ENCODE measurements at regions not wholly inside any gene's neighbourhood (a gene's known extent, or its start where the extent isn't known, plus 50 kb on each side); places are given as distances from the start of the nearest gene placed in this dataset.
A peak's percentile ranks its signal among the peaks of the same experiment; 100 is the strongest.
"Not testable (repeated sequence)": the region's sequence is repeated elsewhere in the genome, so short reads cannot be mapped to it uniquely, and the experiment has no call there.

DNA sequence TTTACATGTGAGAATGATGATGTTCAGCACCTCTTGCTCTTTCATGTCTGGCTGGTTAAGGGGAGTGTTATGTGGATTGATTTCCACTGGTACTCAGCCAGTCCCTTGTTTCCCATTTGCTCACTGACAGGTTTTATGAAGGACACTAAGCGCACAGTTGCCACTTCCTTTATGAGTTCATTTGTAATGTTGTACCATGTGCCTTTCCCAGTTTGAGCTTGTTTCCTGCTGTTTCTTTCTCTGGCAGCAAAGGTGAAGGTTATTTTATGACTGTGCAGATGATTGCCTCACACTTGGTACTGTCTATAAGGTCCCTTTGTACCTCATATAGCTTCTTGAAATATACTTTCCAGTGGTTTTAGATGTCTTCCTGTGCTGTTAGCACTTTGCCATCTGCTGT is 1700.5 kb upstream of the TMEFF2 start:
- DNase-seq = no peak

DNA sequence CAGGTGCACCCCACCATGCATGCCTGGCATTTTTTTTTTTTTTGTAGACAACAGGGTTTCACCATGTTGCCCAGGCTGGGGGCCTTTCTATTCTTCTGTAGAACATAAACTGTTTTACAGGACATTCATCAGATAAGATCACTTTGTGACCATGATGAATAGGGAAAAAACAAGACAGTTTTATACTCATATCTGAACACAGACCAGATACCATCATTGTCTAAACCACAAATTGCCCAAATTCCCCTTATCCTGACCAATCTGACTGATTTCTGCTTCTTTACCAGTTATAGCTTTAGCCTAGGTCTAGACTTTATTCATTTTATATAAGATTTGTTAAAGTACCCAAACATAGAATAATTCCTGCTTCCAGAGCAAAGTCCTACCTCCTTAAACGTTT is 1699.3 kb upstream of the TMEFF2 start:
- DNase-seq = no peak

DNA sequence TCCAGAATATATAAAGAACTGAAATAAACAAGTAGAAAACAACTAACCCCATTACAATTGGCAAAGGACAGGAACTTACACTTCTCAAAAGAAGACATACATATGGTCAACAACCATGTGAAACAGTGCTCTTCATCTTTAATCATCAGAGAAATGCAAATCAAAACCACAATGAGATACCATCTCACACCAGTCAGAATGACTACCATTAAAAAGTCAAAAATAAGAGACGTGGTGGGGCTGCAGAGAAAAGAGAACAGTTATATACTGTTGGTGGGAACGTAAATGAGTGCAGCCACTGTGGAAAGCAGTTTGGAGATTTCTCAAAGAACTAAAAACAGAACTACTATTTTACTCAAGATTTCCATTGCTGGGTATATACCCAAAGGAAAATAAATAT is 1696.3 kb upstream of the TMEFF2 start:
- DNase-seq = no peak

DNA sequence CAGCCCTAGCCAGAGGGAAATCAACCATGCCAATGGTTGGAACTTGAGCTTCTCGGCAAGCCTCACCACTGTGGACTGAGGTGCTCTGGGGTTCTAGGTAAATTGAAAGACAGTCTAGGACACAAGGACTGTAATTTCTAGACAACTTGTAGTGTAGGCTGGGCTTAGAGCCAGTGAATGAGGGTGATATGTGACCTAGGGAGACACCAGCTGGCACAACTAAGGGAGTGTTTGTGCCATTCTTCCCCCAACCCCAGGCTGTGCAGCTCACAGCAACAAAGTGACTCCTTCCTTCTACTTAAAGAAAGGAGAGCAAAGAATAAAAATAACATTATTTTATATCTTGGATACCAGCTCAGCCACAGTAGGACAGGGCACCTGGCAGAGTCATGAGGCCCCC is 1690.7 kb upstream of the TMEFF2 start:
- no peak for DNase-seq

DNA sequence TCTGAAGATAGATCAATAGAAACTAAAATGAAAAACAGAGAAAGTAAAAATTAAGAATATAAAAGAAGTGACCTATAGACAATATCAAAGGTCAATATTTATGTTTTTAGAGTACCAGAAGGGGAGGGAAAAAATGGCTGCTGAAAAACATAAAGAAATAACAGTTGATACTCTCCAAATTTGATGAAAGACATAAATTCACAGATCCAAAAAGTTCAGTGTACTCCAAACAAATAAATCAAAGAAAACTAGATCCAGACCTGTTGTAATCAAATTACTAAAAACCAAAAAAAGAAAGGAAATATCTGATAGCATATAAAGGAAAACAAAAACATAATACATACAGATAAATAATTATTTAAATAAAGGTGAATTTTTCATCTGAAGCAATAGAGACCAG is 1689.1 kb upstream of the TMEFF2 start:
- no peak for DNase-seq

DNA sequence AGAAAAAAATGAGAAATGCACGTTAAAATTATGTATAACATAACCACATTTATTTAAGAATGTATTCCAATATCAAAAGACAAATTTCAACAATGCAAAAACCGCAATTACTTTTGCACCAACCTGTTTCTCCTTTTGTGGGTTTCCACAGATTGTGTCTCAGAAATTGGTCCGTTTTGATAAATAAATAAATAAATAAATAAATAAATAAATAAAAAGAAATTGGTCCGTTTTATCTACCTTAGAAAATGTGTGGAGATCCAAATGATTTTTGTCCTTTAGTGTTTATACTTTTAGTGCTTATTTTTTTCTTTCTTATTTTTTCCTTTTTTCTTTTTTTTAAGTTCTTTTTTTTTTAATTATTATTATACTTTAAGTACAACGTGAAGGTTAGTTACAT is 1682.2 kb upstream of the TMEFF2 start:
- DNase-seq = no peak

DNA sequence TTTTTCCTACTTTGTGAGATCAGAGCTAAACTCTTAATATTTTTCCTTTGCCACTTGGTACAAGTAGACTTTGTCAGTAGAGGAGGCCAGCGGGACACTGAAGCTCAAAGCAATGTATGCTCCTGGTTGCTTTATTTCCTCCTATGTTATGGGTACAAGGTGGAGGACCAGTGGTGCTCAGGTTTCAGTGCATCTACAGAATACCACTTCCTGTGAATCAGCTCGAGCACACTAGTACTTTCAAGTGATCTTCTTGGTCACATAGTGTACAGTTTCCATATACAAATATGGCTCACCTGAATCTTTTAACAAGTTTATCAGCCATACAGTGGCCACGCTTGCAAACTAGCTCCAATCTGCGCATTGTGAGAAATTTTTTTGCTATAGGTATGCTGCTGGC is 1674.8 kb upstream of the TMEFF2 start:
- DNase-seq = no peak

DNA sequence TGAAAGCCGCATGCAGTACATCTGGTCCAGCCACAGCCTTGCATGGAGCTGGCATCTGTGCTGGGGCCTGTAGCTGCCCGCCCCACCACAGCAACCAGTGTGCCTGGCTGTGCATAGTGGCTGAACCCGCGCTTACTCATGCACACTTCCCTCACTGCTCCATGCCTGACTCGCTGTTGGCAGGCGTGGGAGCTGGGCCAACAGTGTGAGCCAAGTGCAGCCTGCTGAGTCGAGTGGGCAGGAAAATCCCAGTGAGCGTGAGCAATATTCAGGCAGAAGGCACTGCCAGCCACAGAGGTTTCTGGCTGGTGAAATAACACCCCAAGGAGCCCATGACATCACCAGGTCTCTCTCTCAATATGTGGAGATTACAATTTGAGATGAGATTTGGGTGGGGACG is 1674.1 kb upstream of the TMEFF2 start:
- DNase-seq = no peak

DNA sequence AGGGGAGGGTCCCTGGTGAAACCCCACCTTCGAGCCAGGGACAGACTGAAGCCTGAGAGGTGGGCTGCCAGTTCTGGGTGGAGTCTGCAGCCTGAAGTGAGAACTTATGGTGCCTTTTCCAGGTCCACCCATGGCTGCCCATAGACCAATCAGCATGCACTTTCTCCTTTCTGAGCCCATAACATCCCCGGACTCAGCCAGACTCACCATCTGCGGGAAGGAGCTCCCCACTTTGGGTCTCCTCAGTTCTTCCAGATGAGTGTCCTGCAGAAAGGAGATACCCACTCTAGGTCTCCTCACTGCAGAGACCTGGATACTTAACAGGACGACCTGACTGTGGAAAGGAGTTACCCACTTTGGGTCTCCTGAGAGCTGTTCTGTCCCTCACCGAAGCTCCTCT is 1673.4 kb upstream of the TMEFF2 start:
- no peak for DNase-seq

DNA sequence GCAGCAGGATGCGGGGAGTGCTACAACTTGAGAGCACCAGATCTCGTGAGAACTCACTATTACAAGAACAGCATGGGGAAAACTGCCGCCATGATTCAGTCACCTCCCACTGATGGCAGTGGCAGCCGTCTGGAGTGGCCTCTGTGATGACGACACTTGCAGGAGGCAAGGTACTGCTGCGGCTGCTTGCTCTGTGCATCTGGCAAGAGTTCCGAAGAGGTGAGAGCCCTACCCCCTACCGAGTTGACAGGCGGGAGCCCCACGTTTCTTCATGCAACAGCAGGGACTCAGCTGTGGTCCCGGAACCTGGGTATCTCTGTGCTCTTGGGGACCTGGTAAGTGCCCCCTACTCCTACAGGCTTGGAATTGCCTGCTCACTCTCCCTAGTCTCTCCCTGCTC is 1672.7 kb upstream of the TMEFF2 start:
- no peak for DNase-seq

DNA sequence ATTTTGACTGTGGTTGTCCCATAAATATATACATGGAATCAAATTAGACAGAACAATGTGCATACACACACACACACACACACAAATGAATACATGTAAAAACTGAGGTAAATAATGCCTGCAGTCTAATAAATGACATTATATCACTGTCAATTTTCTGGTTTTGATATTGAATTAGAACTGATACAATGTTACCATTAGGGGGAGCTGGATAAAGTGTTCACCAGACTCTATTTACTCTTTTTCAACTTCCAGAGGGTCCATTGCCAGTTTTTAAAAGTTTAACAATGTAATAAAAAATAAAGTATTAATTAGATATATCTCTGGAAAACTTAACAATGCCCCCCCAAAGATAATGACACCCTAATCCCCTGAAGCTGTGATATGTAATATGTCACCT is 1666.8 kb upstream of the TMEFF2 start:
- no peak for DNase-seq

DNA sequence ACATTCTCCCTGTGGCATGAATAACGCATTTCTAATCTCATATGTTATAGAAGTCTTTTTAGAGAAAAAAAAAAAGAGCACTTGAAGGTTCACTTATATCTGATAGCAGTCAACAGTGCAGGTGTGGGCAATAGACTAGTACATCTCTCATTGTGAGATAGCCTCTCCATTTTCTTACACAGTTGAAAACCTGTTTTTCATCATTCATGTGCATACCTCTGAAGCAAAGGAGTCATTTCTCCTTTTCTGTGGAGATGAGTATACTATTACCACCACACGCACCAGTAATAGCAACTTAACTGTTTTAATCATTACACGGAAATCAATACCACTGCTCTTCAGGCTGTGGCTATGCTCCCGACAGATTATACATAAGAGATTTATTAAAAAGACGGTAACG is 1653.3 kb upstream of the TMEFF2 start:
- DNase-seq = no peak

DNA sequence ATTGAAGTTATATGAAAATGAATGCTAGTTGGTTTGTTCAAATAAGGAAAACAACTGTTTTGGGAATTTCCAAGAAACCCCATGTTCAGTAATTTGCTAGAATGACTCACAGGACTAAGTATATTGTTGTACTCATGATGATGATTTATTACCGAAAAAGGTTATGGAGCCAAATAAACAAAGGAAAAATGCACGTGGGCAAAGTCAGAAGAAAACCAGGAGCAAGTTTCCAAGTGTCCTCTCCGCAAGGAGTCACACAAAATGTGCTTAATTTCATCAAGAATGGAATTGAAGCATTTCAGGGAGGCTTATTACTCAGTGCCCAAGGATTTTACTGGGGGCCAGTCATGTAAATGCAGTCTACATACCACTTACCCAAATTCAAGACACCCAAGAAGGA is 1652.4 kb upstream of the TMEFF2 start:
- peak; percentile 46 for DNase-seq

DNA sequence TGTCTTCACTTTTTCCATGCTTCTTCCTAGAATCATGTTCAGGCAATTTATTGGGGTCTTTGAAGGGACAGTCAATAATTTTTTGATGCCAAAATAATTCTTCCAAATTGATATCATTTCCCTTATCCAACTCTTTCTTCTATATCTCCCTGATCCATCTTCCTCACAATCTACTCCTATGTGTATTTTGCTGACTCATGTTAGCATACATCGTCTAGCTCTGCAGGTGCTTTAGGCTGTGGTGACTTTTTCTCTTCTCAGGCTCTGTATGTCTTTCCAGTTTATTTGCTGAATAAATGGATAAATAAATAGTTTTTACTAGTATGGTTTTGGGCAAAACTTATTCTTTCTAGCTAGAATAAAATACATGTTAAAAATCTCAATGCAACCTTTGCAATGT is 1650.9 kb upstream of the TMEFF2 start:
- no peak for DNase-seq

DNA sequence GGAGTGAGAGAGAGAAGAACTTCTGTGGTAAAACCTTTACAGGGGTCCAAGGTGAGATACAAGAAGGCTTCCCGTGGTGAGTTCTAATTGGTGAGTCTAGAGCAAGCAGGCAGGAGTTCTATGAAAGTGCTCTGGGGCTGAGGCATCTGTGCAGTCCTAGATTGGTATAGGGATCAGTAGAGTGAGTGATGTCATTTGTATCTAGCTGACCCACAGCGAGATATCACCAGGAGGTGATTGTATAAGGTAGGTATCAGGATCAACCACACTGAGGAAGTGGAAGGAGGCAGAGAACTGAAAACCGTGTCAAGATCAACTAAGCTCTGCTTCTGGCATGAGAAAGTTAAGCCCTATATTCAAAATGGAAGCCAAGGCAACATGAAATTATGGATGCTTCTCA is 1648.9 kb upstream of the TMEFF2 start:
- DNase-seq = no peak

DNA sequence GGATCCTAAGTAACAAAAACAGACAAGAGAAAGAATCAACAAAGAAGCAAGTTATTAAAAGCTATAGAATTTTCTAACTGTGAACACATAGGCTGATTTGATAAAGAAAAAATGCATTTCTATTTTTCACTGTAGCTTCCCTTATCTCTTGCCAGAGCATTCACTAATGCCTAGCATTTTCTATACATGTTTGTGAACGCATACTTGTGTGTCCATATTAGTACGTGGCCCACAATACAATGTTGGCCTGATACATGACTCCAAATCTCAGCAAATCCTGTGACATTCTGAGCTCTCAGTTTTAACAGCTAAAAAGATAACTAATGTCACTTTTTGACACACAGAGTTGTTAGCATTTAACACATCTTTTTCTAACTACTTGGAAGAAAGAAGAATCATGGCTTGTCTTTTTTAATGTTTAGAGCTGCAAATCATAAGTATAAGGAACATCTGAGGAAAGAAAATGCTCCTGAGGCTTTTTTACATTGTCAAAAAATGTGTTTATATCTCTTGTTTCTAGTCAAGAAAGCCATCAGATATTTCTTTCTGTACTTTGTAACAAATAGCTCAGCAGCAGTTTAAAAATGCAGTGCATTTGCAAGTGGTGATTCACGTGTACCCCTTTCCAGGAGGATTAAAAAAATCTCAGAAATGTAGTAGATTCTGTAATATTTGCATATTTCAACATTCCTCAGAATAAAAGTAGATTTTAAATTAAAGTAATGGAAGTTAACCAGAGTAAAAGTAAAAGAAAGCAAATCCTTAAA is 1646.8 kb upstream of the TMEFF2 start:
- peak; percentile 82 for DNase-seq

DNA sequence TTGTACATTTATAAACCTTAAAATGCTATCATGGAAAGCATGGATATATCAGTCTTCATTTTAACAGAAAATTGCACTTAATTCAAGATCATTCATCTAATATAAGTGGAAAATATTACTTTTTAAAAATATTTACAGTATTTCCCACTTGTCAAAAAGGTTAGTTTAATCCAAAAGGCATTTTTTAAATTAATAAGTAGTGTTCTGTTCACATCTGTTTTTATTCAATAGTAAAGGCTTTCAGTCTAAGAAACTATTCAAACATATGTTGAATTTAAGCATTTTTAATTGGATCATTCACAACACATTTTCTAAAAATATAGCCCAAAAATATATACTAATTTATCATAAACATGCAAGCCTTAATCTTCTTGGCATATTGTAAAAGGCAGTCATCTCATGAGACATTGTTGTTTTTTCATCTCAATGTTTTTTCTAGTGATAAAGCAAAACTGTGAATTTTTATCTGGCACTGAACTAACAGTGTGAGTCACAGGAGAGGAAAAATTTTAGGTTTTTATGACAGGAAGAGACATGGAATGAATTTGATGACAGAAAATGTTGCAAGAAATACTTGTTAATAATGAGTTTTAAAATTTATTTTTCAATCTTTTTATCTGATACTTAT is 1642.5 kb upstream of the TMEFF2 start:
- DNase-seq = peak; percentile 66

DNA sequence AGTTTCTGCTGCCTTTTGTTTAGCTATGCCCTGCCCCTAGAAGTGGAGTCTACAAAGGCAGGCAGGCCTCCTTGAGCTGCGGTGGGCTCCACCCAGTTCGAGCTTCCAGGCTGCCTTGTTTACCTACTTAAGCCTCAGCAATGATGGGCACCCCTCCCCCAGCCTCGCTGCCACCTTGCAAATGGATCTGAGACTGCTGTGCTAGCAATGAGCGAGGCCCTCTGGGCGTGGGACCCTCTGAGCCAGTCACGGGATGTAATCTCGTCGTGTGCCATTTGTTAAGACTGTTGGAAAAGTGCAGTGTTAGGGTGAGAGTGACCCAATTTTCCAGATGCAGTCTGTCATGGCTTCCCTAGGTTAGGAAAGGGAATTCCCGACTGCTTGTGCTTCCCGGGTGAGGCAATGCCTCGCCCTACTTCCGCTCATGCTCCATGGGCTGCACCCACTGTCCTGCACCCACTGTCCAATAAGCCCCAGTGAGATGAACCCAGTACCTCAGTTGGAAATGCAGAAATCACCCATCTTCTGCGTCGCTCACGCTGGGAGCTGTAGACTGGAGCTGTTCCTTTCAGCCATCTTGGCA is 1641.8 kb upstream of the TMEFF2 start:
- DNase-seq = not testable (repeated sequence)

DNA sequence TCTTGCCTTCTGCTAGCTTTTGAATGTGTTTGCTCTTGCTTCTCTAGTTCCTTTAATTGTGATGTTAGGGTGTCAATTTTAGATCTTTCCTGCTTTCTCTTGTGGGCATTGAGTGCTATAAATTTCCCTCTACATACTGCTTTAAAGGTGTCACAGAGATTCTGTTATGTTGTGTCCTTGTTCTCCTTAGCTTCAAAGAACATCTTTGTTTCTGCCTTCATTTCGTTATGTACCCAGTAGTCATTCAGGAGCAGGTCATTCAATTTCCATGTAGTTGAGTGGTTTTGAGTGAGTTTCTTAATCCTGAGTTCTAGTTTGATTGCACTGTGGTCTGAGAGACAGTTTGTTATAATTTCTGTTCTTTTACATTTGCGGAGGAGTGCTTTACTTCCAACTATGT is 1639.2 kb upstream of the TMEFF2 start:
- peak; percentile 63 for DNase-seq

DNA sequence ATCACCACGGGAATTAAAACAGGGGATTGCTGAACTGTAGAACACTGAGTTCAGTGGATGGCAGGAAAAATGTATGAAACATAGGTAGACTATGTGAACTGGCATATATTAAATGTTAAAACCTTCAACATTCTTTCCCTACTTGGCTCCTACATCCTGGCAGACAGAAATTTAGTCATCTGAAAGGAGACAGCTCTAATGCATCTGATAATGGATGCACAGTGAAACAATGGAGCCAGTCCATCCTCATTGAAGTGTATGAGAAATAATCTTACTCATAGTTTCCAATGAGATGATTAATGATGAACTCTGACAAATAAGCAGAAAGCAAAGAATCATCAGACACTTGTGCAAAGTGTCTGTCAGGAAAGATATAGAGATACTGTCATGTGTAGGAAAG is 1629.7 kb upstream of the TMEFF2 start:
- peak; percentile 87 for DNase-seq

DNA sequence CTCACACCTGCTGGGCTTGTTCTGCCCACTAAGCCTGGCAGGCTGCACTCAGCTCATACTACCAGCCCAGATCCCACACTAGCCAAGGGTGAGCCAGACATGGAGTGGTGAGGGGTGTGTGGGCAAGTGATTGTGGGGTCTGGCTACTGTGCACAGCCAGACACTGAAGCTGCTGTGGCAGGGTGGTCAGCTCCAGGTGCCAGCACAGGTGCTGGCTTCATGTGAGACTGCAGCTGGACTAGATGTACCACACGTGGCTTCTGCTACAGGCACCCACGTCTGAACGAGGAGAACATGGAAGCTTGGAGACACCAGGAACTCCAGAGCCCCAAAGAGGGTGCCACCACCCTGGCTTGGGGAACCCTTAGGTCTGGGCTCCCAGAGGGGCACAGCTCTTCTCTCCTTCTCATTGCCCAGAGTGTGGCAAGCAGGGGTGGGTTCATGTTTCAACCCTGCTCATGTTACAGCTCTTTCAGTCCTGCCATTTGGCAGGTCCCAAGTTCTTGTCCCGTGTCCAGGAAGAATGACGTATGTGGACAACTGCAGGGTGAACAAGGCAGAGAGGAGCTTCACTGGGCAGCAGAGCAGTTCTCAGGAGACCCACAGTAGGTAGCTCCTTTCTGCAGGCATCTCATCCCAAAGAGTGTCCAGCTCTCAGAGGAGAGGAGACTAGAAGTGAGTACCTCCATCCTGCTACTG is 1624.2 kb upstream of the TMEFF2 start:
- no peak for DNase-seq

DNA sequence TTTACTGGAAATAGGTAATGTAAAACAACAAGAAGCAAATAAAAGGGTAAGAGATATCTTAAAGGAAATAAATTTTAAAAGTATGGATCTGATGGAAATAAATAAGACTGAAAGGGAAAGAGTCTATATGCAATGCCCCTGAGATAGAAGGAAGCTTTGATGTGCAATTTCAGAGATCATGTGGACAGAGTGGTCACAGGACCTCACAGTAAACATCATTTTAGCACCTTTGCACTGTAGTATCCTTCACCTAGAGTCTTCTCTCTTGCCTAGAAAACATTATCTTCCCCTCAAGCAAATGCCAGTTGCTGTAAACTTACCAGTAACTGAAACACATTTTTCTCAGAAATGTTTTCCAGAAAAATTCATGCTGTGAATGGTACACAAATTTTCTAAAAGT is 1621.3 kb upstream of the TMEFF2 start:
- DNase-seq = no peak

DNA sequence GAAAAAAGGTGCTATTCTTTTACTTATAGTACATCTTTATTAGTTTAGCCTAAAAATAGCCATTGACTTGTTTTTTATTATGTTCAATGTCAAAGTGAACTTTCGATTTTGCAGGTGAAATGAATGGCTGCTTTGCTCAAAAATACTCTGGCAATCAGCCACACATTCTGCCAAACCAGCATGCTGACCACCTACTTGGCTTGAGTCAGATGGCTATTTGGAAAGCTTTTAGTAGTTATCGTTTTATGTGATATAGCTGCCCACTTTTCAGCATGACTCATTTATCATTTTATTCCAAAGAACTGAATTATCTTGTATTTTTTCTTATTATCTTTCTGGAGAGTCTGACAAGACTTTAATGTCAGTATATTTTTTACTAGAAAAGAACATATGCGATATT is 1615.8 kb upstream of the TMEFF2 start:
- DNase-seq = peak; percentile 48

DNA sequence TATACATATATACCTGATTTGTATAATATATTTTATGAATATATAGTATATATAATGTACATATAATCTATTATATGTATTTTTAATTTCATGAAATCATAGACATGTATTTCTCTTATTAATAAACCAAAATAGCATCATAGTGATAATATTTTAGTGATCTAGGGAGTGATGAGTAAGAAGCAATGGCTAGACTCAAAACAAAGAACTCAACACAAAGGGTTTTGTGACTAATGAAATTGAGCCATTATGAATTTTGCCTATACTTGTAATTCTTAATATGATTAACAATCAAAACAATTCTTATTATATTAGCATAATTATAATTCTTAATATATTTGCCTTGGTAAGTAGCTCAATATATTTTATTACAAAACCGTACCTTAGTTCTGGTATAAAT is 1614.1 kb upstream of the TMEFF2 start:
- DNase-seq = no peak
